ENCODE measurements at regions not wholly inside any gene's neighbourhood (a gene's known extent, or its start where the extent isn't known, plus 50 kb on each side); places are given as distances from the start of the nearest gene placed in this dataset.

- no peak for TF ChIP-seq CTCF (IDR thresholded peaks at IDR 0.05)
- Histone ChIP-seq H3K27ac (no peak overlapping the region), H3K4me3 (no peak overlapping the region), H3K36me3 (no peaks in the 10 kb centered on the region), H3K9me3 (no peaks in the 10 kb centered on the region), H3K27me3 (no peaks in the 10 kb centered on the region), H3K4me1 (no peaks in the 10 kb centered on the region)
- DNase-seq (ENCODE audit: low spot score), result peak; percentile 46
Observed at GRCh38 chr14:101466456-101467180, 94.7 kb upstream of the DIO3 start.

GRCh38 chr14:101467181-101467926 lies 93.9 kb upstream of the DIO3 start:
- Histone ChIP-seq H3K36me3 (no peaks in the 10 kb centered on the region), H3K9me3 (no peaks in the 10 kb centered on the region), H3K27ac (no peak overlapping the region), H3K27me3 (no peaks in the 10 kb centered on the region), H3K4me3 (no peak overlapping the region), H3K4me1 (no peaks in the 10 kb centered on the region)
- no peak for TF ChIP-seq CTCF (IDR thresholded peaks at IDR 0.05)
- peak; percentile 28 for DNase-seq (ENCODE audit: low spot score)

GRCh38 chr14:101469382-101470247 lies 91.7 kb upstream of the DIO3 start:
- no peaks in the 10 kb centered on the region for H3K9me3 ChIP-seq
- no peaks in the 10 kb centered on the region for H3K27me3 ChIP-seq
- TF ChIP-seq CTCF (IDR thresholded peaks at IDR 0.05), result no peak
- H3K4me3 ChIP-seq, result no peak overlapping the region
- no peak overlapping the region for H3K27ac ChIP-seq
- DNase-seq (ENCODE audit: low spot score), result peak; percentile 55
- H3K36me3 ChIP-seq, result no peaks in the 10 kb centered on the region
- H3K4me1 ChIP-seq, result no peaks in the 10 kb centered on the region

- Histone ChIP-seq H3K4me1 (no peaks in the 10 kb centered on the region), H3K4me3 (no peak overlapping the region), H3K36me3 (no peaks in the 10 kb centered on the region), H3K27me3 (no peaks in the 10 kb centered on the region), H3K27ac (no peak overlapping the region), H3K9me3 (no peaks in the 10 kb centered on the region)
- no peak for TF ChIP-seq CTCF (IDR thresholded peaks at IDR 0.05)
- DNase-seq (ENCODE audit: low spot score), result peak; percentile 43
Observed at GRCh38 chr14:101470266-101470665, 91.0 kb upstream of the DIO3 start.

GRCh38 chr14:101471723-101472517 lies 89.4 kb upstream of the DIO3 start:
- Histone ChIP-seq H3K36me3 (no peaks in the 10 kb centered on the region), H3K4me1 (no peaks in the 10 kb centered on the region), H3K27me3 (no peaks in the 10 kb centered on the region), H3K9me3 (no peaks in the 10 kb centered on the region), H3K27ac (no peak overlapping the region), H3K4me3 (no peak overlapping the region)
- peak; percentile 44 for DNase-seq (ENCODE audit: low spot score)
- no peak for TF ChIP-seq CTCF (IDR thresholded peaks at IDR 0.05)

Data from right atrium auricular region (tissue), 2 donors.